ENCODE measurements at regions not wholly inside any gene's neighbourhood (a gene's known extent, or its start where the extent isn't known, plus 50 kb on each side); places are given as distances from the start of the nearest gene placed in this dataset.

- DNase-seq (no peak), FAIRE-seq (peak; percentile 33)
- Histone ChIP-seq H3K36me3 (ENCODE audit: control insufficient read depth in 2 of 3, insufficient read depth in 3 of 3, low read length in 3 of 3) (no peaks in the 10 kb centered on the region), H3K4me3 (ENCODE audit: low read length in 3 of 3) (no peak overlapping the region), H3K27ac (ENCODE audit: low read depth in 2 of 2, low read length in 2 of 2) (no peak overlapping the region), H3K9ac (ENCODE audit: low read length in 3 of 3) (no peak overlapping the region), H3K4me1 (ENCODE audit: control insufficient read depth in 2 of 3, insufficient read depth in 2 of 3, low read depth in 1 of 3, low read length in 3 of 3) (no peaks in the 10 kb centered on the region), H3K9me3 (ENCODE audit: control insufficient read depth in 2 of 3, insufficient read depth in 1 of 3, low read length in 3 of 3) (no peaks in the 10 kb centered on the region), H3K27me3 (ENCODE audit: control insufficient read depth, insufficient read depth, low read length) (no peaks in the 10 kb centered on the region)
- no peak for TF ChIP-seq CTCF (IDR thresholded peaks at IDR 0.05; ENCODE audit: borderline replicate concordance, extremely low read depth, insufficient read depth)
- intact Hi-C loops (cut with DNase I), result no loop called here
These were observed 83.4 kb upstream of the KLHL13 start for GRCh38 chrX:118199997-118200396.

GRCh38 chrX:118205421-118206395 is 89.1 kb upstream of the KLHL13 start:
- Histone ChIP-seq H3K27ac (ENCODE audit: low read depth in 2 of 2, low read length in 2 of 2) (no peak overlapping the region), H3K27me3 (ENCODE audit: control insufficient read depth, insufficient read depth, low read length) (no peaks in the 10 kb centered on the region), H3K9ac (ENCODE audit: low read length in 3 of 3) (no peak overlapping the region), H3K36me3 (ENCODE audit: control insufficient read depth in 2 of 3, insufficient read depth in 3 of 3, low read length in 3 of 3) (no peaks in the 10 kb centered on the region), H3K9me3 (ENCODE audit: control insufficient read depth in 2 of 3, insufficient read depth in 1 of 3, low read length in 3 of 3) (no peaks in the 10 kb centered on the region), H3K4me1 (ENCODE audit: control insufficient read depth in 2 of 3, insufficient read depth in 2 of 3, low read depth in 1 of 3, low read length in 3 of 3) (peaks cover 0 to 4% (median 0%) of the 10 kb centered on the region in 3 donors), H3K4me3 (ENCODE audit: low read length in 3 of 3) (no peak overlapping the region)
- no peak for TF ChIP-seq CTCF (IDR thresholded peaks at IDR 0.05; ENCODE audit: borderline replicate concordance, extremely low read depth, insufficient read depth)
- intact Hi-C loops (cut with DNase I), result no loop called here
- FAIRE-seq (no peak), DNase-seq (no peak)

GRCh38 chrX:118207831-118208453 is 91.3 kb upstream of the KLHL13 start:
- H3K4me1 ChIP-seq (ENCODE audit: control insufficient read depth in 2 of 3, insufficient read depth in 2 of 3, low read depth in 1 of 3, low read length in 3 of 3), result peaks cover 0 to 4% (median 0%) of the 10 kb centered on the region in 3 donors
- intact Hi-C loops (cut with DNase I), result no loop called here
- TF ChIP-seq CTCF (IDR thresholded peaks at IDR 0.05; ENCODE audit: borderline replicate concordance, extremely low read depth, insufficient read depth), result no peak
- H3K27ac ChIP-seq (ENCODE audit: low read depth in 2 of 2, low read length in 2 of 2), result no peak overlapping the region
- H3K4me3 ChIP-seq (ENCODE audit: low read length in 3 of 3), result no peak overlapping the region
- no peaks in the 10 kb centered on the region for H3K27me3 ChIP-seq (ENCODE audit: control insufficient read depth, insufficient read depth, low read length)
- DNase-seq, result no peak
- no peak for FAIRE-seq
- H3K9me3 ChIP-seq (ENCODE audit: control insufficient read depth in 2 of 3, insufficient read depth in 1 of 3, low read length in 3 of 3), result no peaks in the 10 kb centered on the region
- no peaks in the 10 kb centered on the region for H3K36me3 ChIP-seq (ENCODE audit: control insufficient read depth in 2 of 3, insufficient read depth in 3 of 3, low read length in 3 of 3)
- no peak overlapping the region for H3K9ac ChIP-seq (ENCODE audit: low read length in 3 of 3)

All from kidney (tissue), 13 donors.